Activated CD4-positive, alpha-beta T cell treated with anti-CD3 and anti-CD28 coated beads, Interleukin-10, Interleukin-2, amounts not matched to agents 100 ng/mL and 50 ng/mL, durations not matched to agents 16 hours and 8 hours (primary cell): ENCODE measurements at regions not wholly inside any gene's neighbourhood (a gene's known extent, or its start where the extent isn't known, plus 50 kb on each side); places are given as distances from the start of the nearest gene placed in this dataset.

Experiments
- DNase-seq: peaks from one replicate; pipeline ENCODE4 v3.0.0-alpha.2; 2020

GRCh38 chr15:61736790-61737189 lies 323.5 kb downstream of the VPS13C start:
- no peak for DNase-seq

GRCh38 chr15:61731099-61731498 lies 329.1 kb downstream of the VPS13C start:
- no peak for DNase-seq

GRCh38 chr15:61729646-61730045 lies 330.6 kb downstream of the VPS13C start:
- DNase-seq, result no peak

GRCh38 chr15:61726166-61726565 lies 334.1 kb downstream of the VPS13C start:
- DNase-seq, result no peak

GRCh38 chr15:61725251-61725650 lies 335.0 kb downstream of the VPS13C start:
- DNase-seq, result no peak

- DNase-seq, result no peak
These were observed 335.9 kb downstream of the VPS13C start for GRCh38 chr15:61724251-61724939.

GRCh38 chr15:61721418-61721817 lies 338.8 kb downstream of the VPS13C start:
- no peak for DNase-seq

- DNase-seq, result no peak
These were observed 340.0 kb downstream of the VPS13C start for GRCh38 chr15:61720197-61720704.

- DNase-seq, result no peak
These were observed 345.2 kb downstream of the VPS13C start for GRCh38 chr15:61715082-61715481.

- no peak for DNase-seq
These were observed 348.0 kb downstream of the VPS13C start for GRCh38 chr15:61712129-61712759.

- no peak for DNase-seq
These were observed 357.8 kb downstream of the VPS13C start for GRCh38 chr15:61702224-61703020.

- no peak for DNase-seq
These were observed 358.8 kb downstream of the VPS13C start for GRCh38 chr15:61701455-61701854.

- no peak for DNase-seq
These were observed 359.4 kb downstream of the VPS13C start for GRCh38 chr15:61700803-61701202.

GRCh38 chr15:61697796-61698195 lies 362.5 kb downstream of the VPS13C start:
- DNase-seq, result no peak

- no peak for DNase-seq
These were observed 371.2 kb downstream of the VPS13C start for GRCh38 chr15:61689067-61689466.

GRCh38 chr15:61687651-61688050 lies 372.6 kb downstream of the VPS13C start:
- DNase-seq, result no peak

- no peak for DNase-seq
These were observed 373.1 kb downstream of the VPS13C start for GRCh38 chr15:61687124-61687523.

- DNase-seq, result no peak
These were observed 374.3 kb downstream of the VPS13C start for GRCh38 chr15:61685971-61686370.

- no peak for DNase-seq
These were observed 374.7 kb downstream of the VPS13C start for GRCh38 chr15:61685534-61685933.

- no peak for DNase-seq
These were observed 375.3 kb downstream of the VPS13C start for GRCh38 chr15:61684749-61685467.

GRCh38 chr15:61682891-61683735 lies 377.1 kb downstream of the VPS13C start:
- DNase-seq, result no peak

GRCh38 chr15:61681676-61682075 lies 378.6 kb downstream of the VPS13C start:
- no peak for DNase-seq
